SU-DHL-6 (cell line): ENCODE measurements at regions not wholly inside any gene's neighbourhood (a gene's known extent, or its start where the extent isn't known, plus 50 kb on each side); places are given as distances from the start of the nearest gene placed in this dataset.

Experiments
- H2AFZ ChIP-seq: fragments of 200-600 bp; sonication (generic); 2 replicates; pipeline ENCODE4 v1.6.1; 2014; ENCODE audit warnings: low read depth, mild to moderate bottlenecking, moderate library complexity, mixed read lengths, antibody characterized with exemption, low read length; ENCODE audit not compliant: severe bottlenecking
- H3F3A ChIP-seq: fragments of 200-600 bp; shearing (Covaris generic); 2 replicates; pipeline ENCODE4 v1.6.0; 2016; ENCODE audit warnings: antibody characterized with exemption, mild to moderate bottlenecking; ENCODE audit not compliant: insufficient read depth
- H3K27ac ChIP-seq: fragments of 200-600 bp; sonication (generic); 2 replicates; pipeline ENCODE4 v1.5.1; 2016; ENCODE audit warnings: low read depth, mild to moderate bottlenecking, low read length, moderate library complexity, mixed read lengths
- H3K27me3 ChIP-seq: fragments of 200-600 bp; sonication (generic), shearing (Covaris generic); 2 replicates; pipeline ENCODE4 v1.6.0; 2014; ENCODE audit warnings: mild to moderate bottlenecking, low read length
- H3K36me3 ChIP-seq: fragments of 200-600 bp; sonication (generic); 2 replicates; pipeline ENCODE4 v1.6.1; 2014; ENCODE audit warnings: mild to moderate bottlenecking, low read length, mixed read lengths
- H3K4me2 ChIP-seq: fragments of 300-600, 200-600 bp; shearing (Covaris generic), sonication (generic); 2 replicates; pipeline ENCODE4 v1.6.0; 2014; ENCODE audit warnings: low read length, low read depth, mild to moderate bottlenecking; ENCODE audit not compliant: poor library complexity, severe bottlenecking
- H3K4me3 ChIP-seq: fragments of 200-600 bp; sonication (generic); 2 replicates; pipeline ENCODE4 v1.5.1; 2014; ENCODE audit warnings: antibody characterized with exemption, low read length, mild to moderate bottlenecking, mixed read lengths; ENCODE audit not compliant: insufficient read depth, poor library complexity, severe bottlenecking
- H3K79me2 ChIP-seq: fragments of 200-600 bp; sonication (generic); 2 replicates; pipeline ENCODE4 v1.6.1; 2014; ENCODE audit warnings: mild to moderate bottlenecking, low read length, moderate library complexity; ENCODE audit not compliant: insufficient read depth
- H3K9ac ChIP-seq: fragments of 200-600 bp; sonication (generic); 2 replicates; pipeline ENCODE4 v1.7.0; 2014; ENCODE audit warnings: mild to moderate bottlenecking, low read length
- H3K9me2 ChIP-seq: fragments of 200-600 bp; sonication (generic); replicated peaks from 2 replicates; pipeline ENCODE4 v1.6.1; 2014; ENCODE audit warnings: low read length; ENCODE audit not compliant: insufficient read depth
- H3K9me3 ChIP-seq: fragments of 200-600 bp; sonication (generic); 2 replicates; pipeline ENCODE4 v1.6.1; 2014; ENCODE audit warnings: low read length, mixed read lengths; ENCODE audit not compliant: insufficient read depth
- H4K20me1 ChIP-seq: fragments of 200-600 bp; sonication (generic); 2 replicates; pipeline ENCODE4 v1.6.1; 2014; ENCODE audit warnings: low read depth, mild to moderate bottlenecking, antibody characterized with exemption, low read length, moderate library complexity, mixed read lengths
- EZH2phosphoT487 ChIP-seq: fragments of 200-600 bp; sonication (generic), shearing (Covaris generic); conservative IDR thresholded peaks from 2 replicates; pipeline ENCODE4 v1.6.1; 2018; ENCODE audit warnings: mild to moderate bottlenecking, antibody characterized with exemption, low read length, moderate library complexity, mixed read lengths
- TF ChIP-seq, protein P1 (sequence below): fragments of 200-600 bp; sonication (generic); IDR thresholded peaks from one replicate; pipeline ENCODE4 v1.5.1; 2017; ENCODE audit warnings: antibody characterized with exemption, mild to moderate bottlenecking, low read length, moderate library complexity; ENCODE audit not compliant: insufficient read depth, poor library complexity, severe bottlenecking

DNA sequence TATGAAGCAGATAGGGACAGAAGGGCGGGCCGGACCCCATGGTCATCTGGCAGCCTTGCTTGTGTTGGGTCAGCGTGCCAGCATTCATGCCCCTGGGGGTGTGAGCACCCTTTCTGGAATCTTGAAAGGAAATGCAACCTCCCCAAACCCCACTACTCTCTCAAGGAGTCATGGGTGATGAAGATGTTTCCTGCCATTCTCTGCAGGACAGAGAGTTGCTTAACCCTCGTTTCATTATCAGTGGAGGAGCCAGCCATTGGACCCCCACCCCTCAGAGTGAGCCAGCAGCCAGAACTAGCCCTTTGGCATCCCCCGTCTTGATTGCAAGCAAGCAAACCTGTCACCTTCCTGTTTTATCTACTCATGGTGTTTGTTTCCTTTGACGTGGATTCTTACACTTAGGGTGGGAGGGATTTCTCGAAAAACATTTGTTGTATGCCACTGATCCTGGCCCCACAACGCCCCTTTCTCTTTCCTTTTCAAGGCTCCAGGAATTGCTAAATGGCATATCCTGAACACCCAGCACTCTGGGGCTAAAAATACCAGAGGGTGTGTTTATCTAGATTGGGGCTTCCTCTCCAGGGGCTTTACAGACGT lies 258.3 kb downstream of the ETS1 start:
- no peak overlapping the region for H3K9ac ChIP-seq
- H3K27ac ChIP-seq: no peak overlapping the region
- no peak overlapping the region for H3K4me2 ChIP-seq
- no peak for TF ChIP-seq EZH2phosphoT487
- TF ChIP-seq, protein P1, sequence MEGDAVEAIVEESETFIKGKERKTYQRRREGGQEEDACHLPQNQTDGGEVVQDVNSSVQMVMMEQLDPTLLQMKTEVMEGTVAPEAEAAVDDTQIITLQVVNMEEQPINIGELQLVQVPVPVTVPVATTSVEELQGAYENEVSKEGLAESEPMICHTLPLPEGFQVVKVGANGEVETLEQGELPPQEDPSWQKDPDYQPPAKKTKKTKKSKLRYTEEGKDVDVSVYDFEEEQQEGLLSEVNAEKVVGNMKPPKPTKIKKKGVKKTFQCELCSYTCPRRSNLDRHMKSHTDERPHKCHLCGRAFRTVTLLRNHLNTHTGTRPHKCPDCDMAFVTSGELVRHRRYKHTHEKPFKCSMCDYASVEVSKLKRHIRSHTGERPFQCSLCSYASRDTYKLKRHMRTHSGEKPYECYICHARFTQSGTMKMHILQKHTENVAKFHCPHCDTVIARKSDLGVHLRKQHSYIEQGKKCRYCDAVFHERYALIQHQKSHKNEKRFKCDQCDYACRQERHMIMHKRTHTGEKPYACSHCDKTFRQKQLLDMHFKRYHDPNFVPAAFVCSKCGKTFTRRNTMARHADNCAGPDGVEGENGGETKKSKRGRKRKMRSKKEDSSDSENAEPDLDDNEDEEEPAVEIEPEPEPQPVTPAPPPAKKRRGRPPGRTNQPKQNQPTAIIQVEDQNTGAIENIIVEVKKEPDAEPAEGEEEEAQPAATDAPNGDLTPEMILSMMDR: no peak
- no peaks in the 10 kb centered on the region for H3K9me2 ChIP-seq
- H3K4me3 ChIP-seq: no peak overlapping the region
- no peaks in the 10 kb centered on the region for H4K20me1 ChIP-seq
- no peaks in the 10 kb centered on the region for H3K79me2 ChIP-seq
- H3K36me3 ChIP-seq: no peaks in the 10 kb centered on the region
- no peaks in the 10 kb centered on the region for H3F3A ChIP-seq
- no peak overlapping the region for H2AFZ ChIP-seq
- H3K27me3 ChIP-seq: no peaks in the 10 kb centered on the region
- H3K9me3 ChIP-seq: no peaks in the 10 kb centered on the region

DNA sequence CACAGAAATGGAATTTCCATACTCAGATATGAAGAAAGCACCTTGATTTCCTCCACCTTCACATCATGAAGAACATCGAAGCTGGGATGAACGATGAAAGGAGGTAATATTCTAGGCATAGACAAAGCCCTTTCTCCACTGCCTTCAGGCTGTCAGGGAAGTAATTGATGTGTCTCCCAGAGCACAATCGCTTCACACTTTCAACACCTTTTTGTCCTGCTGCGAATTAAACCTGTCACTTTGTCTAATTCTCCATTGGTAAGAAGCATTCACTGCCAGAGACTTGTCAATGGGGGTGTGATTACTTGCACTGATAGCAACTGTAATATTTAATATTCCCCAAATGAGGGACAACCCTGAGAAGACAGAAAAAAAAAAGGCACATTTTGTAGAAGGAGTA lies 260.1 kb downstream of the ETS1 start:
- Histone ChIP-seq H3F3A (no peaks in the 10 kb centered on the region), H3K79me2 (no peaks in the 10 kb centered on the region), H3K27ac (no peak overlapping the region), H3K9me2 (no peaks in the 10 kb centered on the region), H3K36me3 (no peaks in the 10 kb centered on the region), H4K20me1 (no peaks in the 10 kb centered on the region), H3K9me3 (no peaks in the 10 kb centered on the region), H3K9ac (no peak overlapping the region), H3K4me3 (no peak overlapping the region), H3K27me3 (no peaks in the 10 kb centered on the region), H3K4me2 (no peak overlapping the region), H2AFZ (no peak overlapping the region)
- TF ChIP-seq EZH2phosphoT487: no peak
- TF ChIP-seq, protein P1: no peak

DNA sequence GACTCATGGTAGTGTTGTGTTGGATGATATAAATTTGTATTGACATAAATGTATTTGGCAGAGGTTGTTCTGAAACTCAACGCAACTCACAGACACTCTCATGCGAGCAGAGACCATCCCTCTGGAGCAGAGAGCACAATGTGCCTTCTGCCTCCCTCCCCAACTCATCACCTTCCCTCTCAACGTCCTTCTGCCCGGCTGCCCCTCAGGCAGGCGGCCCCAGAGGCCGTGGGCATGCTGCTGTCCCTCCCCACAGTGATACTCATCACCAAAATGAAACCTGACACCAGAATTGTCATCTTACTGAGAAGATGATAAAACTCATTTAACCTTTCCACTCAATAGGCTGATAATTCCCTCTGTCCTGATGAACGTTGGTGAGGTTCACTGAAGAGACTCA lies 260.6 kb downstream of the ETS1 start:
- H2AFZ ChIP-seq: no peak overlapping the region
- H3F3A ChIP-seq: no peaks in the 10 kb centered on the region
- H3K27me3 ChIP-seq: no peaks in the 10 kb centered on the region
- no peak overlapping the region for H3K9ac ChIP-seq
- H3K79me2 ChIP-seq: no peaks in the 10 kb centered on the region
- no peaks in the 10 kb centered on the region for H3K9me3 ChIP-seq
- H4K20me1 ChIP-seq: no peaks in the 10 kb centered on the region
- H3K4me3 ChIP-seq: no peak overlapping the region
- no peak overlapping the region for H3K4me2 ChIP-seq
- H3K36me3 ChIP-seq: no peaks in the 10 kb centered on the region
- H3K9me2 ChIP-seq: no peaks in the 10 kb centered on the region
- no peak overlapping the region for H3K27ac ChIP-seq
- TF ChIP-seq, protein P1: no peak
- TF ChIP-seq EZH2phosphoT487: no peak
